ENCODE measurements at regions not wholly inside any gene's neighbourhood (a gene's known extent, or its start where the extent isn't known, plus 50 kb on each side); places are given as distances from the start of the nearest gene placed in this dataset.

- no peak for DNase-seq
These were observed 174.8 kb upstream of the PRPS1L1 start for GRCh38 chr7:18202315-18203045.

DNA sequence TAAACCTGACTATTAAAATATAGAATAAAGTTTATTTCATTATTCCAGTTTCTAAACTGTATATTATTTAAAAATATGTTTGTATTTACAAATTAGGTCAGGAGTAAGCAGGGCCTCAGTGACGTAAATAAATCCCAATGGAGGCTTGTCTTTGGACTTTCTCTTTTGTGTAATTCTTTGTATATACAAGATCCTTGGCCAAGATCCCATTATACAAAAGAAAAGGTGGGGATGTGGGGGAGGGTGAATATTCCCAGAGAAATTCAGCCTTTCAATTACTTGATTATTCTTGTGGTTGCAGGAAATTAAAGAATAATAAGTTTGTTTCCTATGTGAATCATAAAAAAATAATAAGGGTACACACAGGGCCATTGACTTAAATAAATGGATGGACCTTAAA lies 178.7 kb upstream of the PRPS1L1 start:
- DNase-seq, result no peak

GRCh38 chr7:18208921-18209320 lies 181.3 kb upstream of the PRPS1L1 start:
- no peak for DNase-seq

- DNase-seq, result no peak
These were observed 182.7 kb upstream of the PRPS1L1 start for GRCh38 chr7:18210377-18210776.

- DNase-seq, result no peak
These were observed 183.1 kb upstream of the PRPS1L1 start for GRCh38 chr7:18210788-18211187.

- DNase-seq, result no peak
These were observed 184.7 kb upstream of the PRPS1L1 start for GRCh38 chr7:18212308-18212707.

DNA sequence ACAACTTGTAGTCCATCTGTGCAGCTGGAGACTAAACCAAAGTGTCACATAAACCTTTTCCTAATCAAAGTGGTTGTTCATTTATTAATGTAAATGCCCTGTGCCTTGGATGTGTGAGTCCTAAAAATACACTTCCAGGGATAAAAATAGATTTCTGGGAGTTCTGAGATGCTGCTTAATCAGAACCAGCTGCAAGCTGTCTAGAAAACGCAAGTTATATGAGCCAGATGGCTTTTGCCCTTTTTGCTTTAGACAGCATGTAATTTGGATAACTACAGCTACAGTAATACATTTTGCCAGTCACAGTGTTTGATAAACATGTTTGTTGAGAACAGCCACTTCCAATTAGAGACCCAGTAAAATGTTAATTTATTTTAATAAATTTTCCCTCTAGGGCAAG lies 185.1 kb upstream of the PRPS1L1 start:
- no peak for DNase-seq

- no peak for DNase-seq
These were observed 186.0 kb upstream of the PRPS1L1 start for GRCh38 chr7:18213652-18214051.

- DNase-seq, result no peak
These were observed 188.6 kb upstream of the PRPS1L1 start for GRCh38 chr7:18216270-18216669.

GRCh38 chr7:18221377-18222293 lies 194.0 kb upstream of the PRPS1L1 start:
- no peak for DNase-seq

- no peak for DNase-seq
These were observed 195.0 kb upstream of the PRPS1L1 start for GRCh38 chr7:18222636-18223035.

DNA sequence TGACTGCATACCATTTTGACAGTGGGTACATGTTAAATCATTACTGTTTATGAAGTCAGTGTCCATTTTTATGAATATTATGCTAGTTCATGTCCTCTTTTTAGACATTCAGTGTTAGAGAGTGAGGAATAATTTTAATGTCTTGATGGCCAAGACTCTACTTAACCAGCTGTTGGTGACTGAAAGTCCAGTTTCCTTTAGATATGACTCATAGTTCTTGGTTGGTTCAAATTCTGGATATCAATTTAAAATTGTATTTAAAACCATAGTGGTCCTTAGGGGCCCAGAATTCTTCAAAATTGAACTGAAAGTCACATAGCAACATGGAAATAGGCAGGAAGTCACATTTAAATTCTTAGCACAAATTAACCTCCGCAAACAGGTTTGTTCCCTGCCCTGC lies 196.5 kb upstream of the PRPS1L1 start:
- no peak for DNase-seq

DNA sequence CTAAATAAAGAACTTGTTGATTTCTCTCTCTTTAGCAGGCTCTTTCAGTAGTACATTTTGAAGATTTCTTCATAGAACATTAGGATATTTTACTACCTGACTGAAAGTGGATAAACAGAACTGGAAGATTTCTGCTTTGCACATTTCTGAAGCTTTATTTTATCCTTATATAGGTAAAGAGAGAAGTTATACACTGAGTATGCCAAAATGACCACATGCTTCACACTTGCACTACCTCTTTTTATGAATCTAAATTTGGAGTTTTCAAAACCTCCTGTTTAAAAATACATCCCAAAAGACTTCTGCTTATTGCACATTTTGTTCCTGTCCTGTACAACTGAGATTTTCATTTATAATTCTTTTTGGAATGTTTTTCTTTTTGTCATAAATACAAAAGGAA lies 197.4 kb upstream of the PRPS1L1 start:
- no peak for DNase-seq

- no peak for DNase-seq
These were observed 199.0 kb upstream of the PRPS1L1 start for GRCh38 chr7:18226598-18226997.

- no peak for DNase-seq
These were observed 201.0 kb upstream of the PRPS1L1 start for GRCh38 chr7:18228686-18229085.

GRCh38 chr7:18230271-18230670 lies 202.6 kb upstream of the PRPS1L1 start:
- DNase-seq, result no peak

GRCh38 chr7:18231854-18232253 lies 204.2 kb upstream of the PRPS1L1 start:
- DNase-seq, result no peak

DNA sequence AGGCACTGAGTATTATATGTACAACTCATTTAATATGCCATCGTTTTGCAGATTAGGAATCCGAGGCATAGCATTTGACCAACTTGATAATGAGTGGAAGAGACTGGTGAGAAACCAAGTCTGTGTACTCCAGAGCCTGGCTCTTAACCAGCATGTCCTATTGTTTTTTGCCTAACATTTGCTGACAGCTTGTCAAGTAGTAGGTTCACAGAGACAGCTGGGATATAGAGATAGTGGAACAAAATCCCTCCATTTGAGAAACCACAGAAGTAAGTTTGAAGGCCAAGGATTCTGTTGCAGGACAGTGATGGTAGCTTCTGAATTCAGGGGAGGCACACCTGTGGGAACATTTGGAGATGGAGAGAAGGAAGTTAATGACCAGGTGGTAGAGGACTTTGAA lies 206.9 kb upstream of the PRPS1L1 start:
- no peak for DNase-seq

DNA sequence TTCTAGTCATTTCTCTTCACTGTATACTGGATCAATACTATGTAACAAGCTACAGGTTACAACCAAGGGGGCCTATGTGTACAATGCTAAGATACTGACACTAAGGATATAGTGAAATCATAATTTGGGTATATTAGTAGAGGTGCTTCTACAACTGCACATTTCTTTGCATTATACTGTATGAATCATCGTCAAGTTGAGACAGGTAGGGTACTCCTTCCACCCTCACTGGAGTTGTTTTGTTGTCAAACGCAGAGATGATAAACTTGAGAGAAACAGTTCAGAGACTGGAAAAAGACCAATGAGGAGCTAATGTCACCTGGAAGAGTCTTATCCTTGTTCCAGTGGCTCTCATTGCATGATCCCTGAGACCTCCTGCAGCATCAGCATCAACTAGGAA lies 208.2 kb upstream of the PRPS1L1 start:
- no peak for DNase-seq

GRCh38 chr7:18239212-18239611 lies 211.6 kb upstream of the PRPS1L1 start:
- no peak for DNase-seq

GRCh38 chr7:18241543-18242231 lies 214.0 kb upstream of the PRPS1L1 start:
- DNase-seq, result no peak

DNA sequence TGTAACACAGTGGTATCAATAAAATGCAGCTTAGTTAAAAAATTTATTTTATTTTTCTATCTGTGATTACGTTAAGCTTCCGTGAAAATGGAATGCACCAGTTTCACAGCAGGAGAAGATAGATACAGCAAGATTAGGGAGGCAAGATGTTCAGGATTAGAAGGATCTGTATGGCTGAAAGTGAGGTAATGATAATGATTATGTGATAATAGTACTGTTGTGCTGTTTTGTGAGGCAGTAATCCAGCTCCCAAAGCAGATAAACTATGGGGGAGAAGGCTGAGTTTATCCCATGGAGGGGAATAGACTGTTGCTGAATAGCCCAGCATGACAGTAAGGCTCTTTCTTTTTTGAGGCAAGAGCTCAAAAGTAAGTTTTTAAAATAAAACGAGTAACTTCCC lies 216.1 kb upstream of the PRPS1L1 start:
- no peak for DNase-seq

- DNase-seq, result no peak
These were observed 222.5 kb upstream of the PRPS1L1 start for GRCh38 chr7:18250133-18250532.

GRCh38 chr7:18257711-18258110 lies 230.1 kb upstream of the PRPS1L1 start:
- no peak for DNase-seq

Measured in islet precursor cell (in vitro differentiated cells).